Posterior vena cava (tissue), 2 donors: ENCODE measurements at regions not wholly inside any gene's neighbourhood (a gene's known extent, or its start where the extent isn't known, plus 50 kb on each side); places are given as distances from the start of the nearest gene placed in this dataset.

Experiments
- DNase-seq: peaks from one replicate; pipeline ENCODE4 v3.0.0-alpha.2; 2020; ENCODE audit warnings: low spot score
- intact Hi-C, 2 donors: fragments of 100-400 bp; cut with DNase I; formaldehyde crosslinking; loops; one replicate each; pipeline versions ENCODE4 v1.14.1 to v1.14.2; 2022 to 2023
- donor health status: DM: yes; HTN: yes; CAD: no.
- donor health status: DM: yes; HTN: yes; CAD: no.

GRCh38 chr3:124282751-124283651 is 291.1 kb upstream of the ROPN1 start:
- DNase-seq = no peak
- intact Hi-C loops = loop anchor here in 1 of 2 donors (5.0 kb wide), 1 partner anchor 36 kb away; no protein-coding TSS in a partner anchor

GRCh38 chr3:124283652-124284023 is 291.7 kb upstream of the ROPN1 start:
- intact Hi-C loops = loop anchor here in 1 of 2 donors (5.0 kb wide), 1 partner anchor 36 kb away; no protein-coding TSS in a partner anchor

GRCh38 chr3:124288996-124289395 is 297.1 kb upstream of the ROPN1 start:
- intact Hi-C loops = no loop called here

More at GRCh38 chr3:124283652-124284023, 291.7 kb upstream of the ROPN1 start:
- DNase-seq = no peak

GRCh38 chr3:124291008-124291407 is 299.1 kb upstream of the ROPN1 start:
- DNase-seq = no peak
- intact Hi-C loops = no loop called here

More at GRCh38 chr3:124288996-124289395, 297.1 kb upstream of the ROPN1 start:
- no peak for DNase-seq

- intact Hi-C loops = no loop called here
- DNase-seq = no peak
These were observed 300.4 kb upstream of the ROPN1 start for GRCh38 chr3:124292329-124292728.

- intact Hi-C loops = no loop called here
- DNase-seq = no peak
These were observed 301.7 kb upstream of the ROPN1 start for GRCh38 chr3:124293584-124293983.

GRCh38 chr3:124295362-124295761 is 303.4 kb upstream of the ROPN1 start:
- no peak for DNase-seq
- intact Hi-C loops = no loop called here

- intact Hi-C loops = no loop called here
- DNase-seq = no peak
These were observed 304.5 kb upstream of the ROPN1 start for GRCh38 chr3:124296406-124296805.

- intact Hi-C loops = no loop called here
- DNase-seq = no peak
These were observed 305.4 kb upstream of the ROPN1 start for GRCh38 chr3:124297062-124297980.

DNA sequence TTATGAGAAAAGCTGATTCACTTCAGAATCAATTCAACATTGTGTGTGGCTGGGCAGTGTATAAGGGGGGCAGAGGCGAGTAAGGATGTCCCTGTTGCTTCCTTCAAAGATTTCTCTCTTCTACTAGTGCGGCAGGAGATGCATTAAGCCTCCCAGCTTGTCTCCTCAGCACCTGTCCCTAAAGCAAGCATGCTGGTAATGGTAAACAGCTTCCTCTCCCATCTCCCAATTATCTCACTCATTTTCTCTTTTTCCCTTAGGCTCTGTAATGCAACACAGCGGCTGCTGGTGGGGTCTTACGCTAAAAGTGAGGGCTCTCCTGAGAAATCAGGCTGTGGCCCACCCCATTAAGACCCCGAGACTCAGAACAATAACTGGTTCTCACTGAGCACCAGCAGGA is 306.4 kb upstream of the ROPN1 start:
- intact Hi-C loops = no loop called here
- DNase-seq = no peak

DNA sequence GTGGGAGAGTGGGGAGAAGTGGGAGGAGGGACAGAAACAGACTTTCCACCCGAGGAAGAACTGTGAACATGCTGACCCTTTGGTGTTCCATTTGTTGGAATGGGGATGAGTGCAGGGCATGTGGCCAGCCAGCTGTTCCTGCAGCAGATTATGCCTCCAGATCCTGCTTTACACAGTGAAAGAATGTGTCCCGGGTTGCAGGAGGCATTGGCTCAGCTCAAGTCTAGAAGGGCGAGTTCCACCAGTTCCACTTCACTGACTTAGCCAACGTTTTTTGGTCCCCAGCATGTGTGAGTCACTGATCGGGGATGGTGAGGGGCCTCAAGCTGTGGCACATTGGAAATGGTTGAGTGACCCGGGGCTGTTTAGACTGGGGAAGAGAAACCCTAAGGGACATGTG is 307.0 kb upstream of the ROPN1 start:
- no peak for DNase-seq
- intact Hi-C loops = no loop called here

GRCh38 chr3:124299831-124300230 is 307.9 kb upstream of the ROPN1 start:
- no peak for DNase-seq
- intact Hi-C loops = no loop called here

- no peak for DNase-seq
- intact Hi-C loops = no loop called here
These were observed 308.5 kb upstream of the ROPN1 start for GRCh38 chr3:124300416-124300815.

GRCh38 chr3:124303305-124303910 is 311.5 kb upstream of the ROPN1 start:
- intact Hi-C loops = no loop called here

GRCh38 chr3:124306665-124307064 is 314.7 kb upstream of the ROPN1 start:
- intact Hi-C loops = no loop called here
- DNase-seq = no peak

More at GRCh38 chr3:124303305-124303910, 311.5 kb upstream of the ROPN1 start:
- DNase-seq = no peak

- no peak for DNase-seq
- intact Hi-C loops = no loop called here
These were observed 321.7 kb upstream of the ROPN1 start for GRCh38 chr3:124313621-124314020.

DNA sequence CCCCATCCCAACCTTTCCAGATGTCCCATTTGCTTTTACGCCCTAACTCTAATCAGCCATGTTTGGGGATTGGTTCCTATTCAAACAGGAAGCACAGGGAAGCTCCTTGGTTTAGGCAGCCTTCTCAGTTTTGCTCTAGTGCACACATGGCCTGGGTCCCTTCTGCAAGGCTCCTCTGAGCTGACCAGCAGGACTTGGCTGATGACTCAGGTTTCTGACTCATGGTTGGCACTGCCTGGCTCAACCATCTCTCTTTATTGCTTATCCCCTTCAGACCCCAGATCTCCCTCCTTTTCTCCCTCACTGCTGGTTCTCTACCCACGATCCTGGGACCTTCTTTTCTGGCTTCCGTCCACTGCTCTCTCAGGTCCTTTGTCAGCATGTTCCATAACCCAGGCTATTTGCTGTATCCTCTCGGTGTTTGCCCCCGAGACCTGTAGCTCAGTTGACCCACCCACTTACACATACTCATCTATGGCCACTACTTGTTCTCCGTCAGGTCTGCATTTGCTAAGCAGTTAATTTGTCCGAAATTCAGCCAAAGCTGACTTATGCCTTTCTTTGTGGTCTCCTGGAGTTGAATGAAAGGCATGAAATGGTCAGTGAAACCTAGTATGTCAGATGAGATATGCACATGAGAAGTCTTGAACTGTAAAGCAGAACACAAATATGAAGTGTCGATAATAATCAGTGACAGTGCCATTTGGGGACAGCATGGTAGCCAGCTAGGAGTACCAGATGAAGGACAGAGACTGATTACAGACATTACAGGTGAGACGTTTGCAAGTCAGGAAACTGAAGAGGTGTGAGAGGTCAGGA is 323.5 kb upstream of the ROPN1 start:
- intact Hi-C loops = no loop called here
- no peak for DNase-seq

GRCh38 chr3:124316034-124316287 is 324.0 kb upstream of the ROPN1 start:
- DNase-seq = no peak
- intact Hi-C loops = no loop called here

- intact Hi-C loops = no loop called here
These were observed 326.1 kb upstream of the ROPN1 start for GRCh38 chr3:124318014-124318413.

More at GRCh38 chr3:124318014-124318413, 326.1 kb upstream of the ROPN1 start:
- DNase-seq = no peak
